Neutrophil (primary cell): ENCODE measurements at regions not wholly inside any gene's neighbourhood (a gene's known extent, or its start where the extent isn't known, plus 50 kb on each side); places are given as distances from the start of the nearest gene placed in this dataset.

Source experiments
- H3K27ac ChIP-seq: fragments of 200-600 bp; sonication (generic); 2 replicates; pipeline ENCODE4 v1.5.1; 2016; ENCODE audit warnings: mild to moderate bottlenecking, moderate library complexity
- H3K27me3 ChIP-seq: fragments of 200-600 bp; sonication (generic); 2 replicates; pipeline ENCODE4 v1.6.0; 2016; ENCODE audit warnings: mild to moderate bottlenecking
- H3K36me3 ChIP-seq: fragments of 200-600 bp; sonication (generic); 2 replicates; pipeline ENCODE4 v1.5.1; 2017
- H3K4me1 ChIP-seq, 2 experiments: fragments of 200-600 bp in 1 of 2; sonication (generic) in 1 of 2; 1 replicate in 1 of 2; 2 replicates in 1 of 2; pipeline versions ENCODE4 v1.5.1 to v1.6.1; 2013 to 2016; ENCODE audit warnings: low read depth in 1 of 2, low read length in 1 of 2, mild to moderate bottlenecking in 1 of 2, moderate library complexity in 1 of 2; ENCODE audit not compliant: control insufficient read depth in 1 of 2, insufficient read depth in 1 of 2
- H3K4me3 ChIP-seq, 2 experiments: fragments of 200-600 bp in 1 of 2; sonication (generic) in 1 of 2; 1 replicate in 1 of 2; 2 replicates in 1 of 2; pipeline ENCODE4 v1.5.1; 2013 to 2016; ENCODE audit warnings: low read depth in 1 of 2, low read length in 1 of 2, mild to moderate bottlenecking in 1 of 2, moderate library complexity in 1 of 2
- H3K9me3 ChIP-seq: fragments of 200-600 bp; sonication (generic); 2 replicates; pipeline ENCODE4 v1.5.1; 2016
- CTCF ChIP-seq: fragments of 200-600 bp; sonication (generic); IDR thresholded peaks from 2 replicates; pipeline ENCODE4 v1.5.1; 2016; ENCODE audit warnings: antibody characterized with exemption

GRCh38 chr22:22798716-22799115 is 88.9 kb upstream of the IGLL5 start:
- H3K36me3 ChIP-seq: no peaks in the 10 kb centered on the region
- no peaks in the 10 kb centered on the region for H3K27me3 ChIP-seq
- no peaks in the 10 kb centered on the region for H3K9me3 ChIP-seq
- TF ChIP-seq CTCF: no peak
- H3K4me1 ChIP-seq: no peaks in the 10 kb centered on the region
- H3K4me3 ChIP-seq: no peak overlapping the region
- no peak overlapping the region for H3K27ac ChIP-seq

- no peak overlapping the region for H3K27ac ChIP-seq
- no peaks in the 10 kb centered on the region for H3K36me3 ChIP-seq
- H3K27me3 ChIP-seq: no peaks in the 10 kb centered on the region
- no peaks in the 10 kb centered on the region for H3K4me1 ChIP-seq
- H3K9me3 ChIP-seq: no peaks in the 10 kb centered on the region
- no peak overlapping the region for H3K4me3 ChIP-seq
- no peak for TF ChIP-seq CTCF
These were observed 88.1 kb upstream of the IGLL5 start for GRCh38 chr22:22799561-22799960.

GRCh38 chr22:22800716-22801115 is 86.9 kb upstream of the IGLL5 start:
- TF ChIP-seq CTCF: no peak
- no peaks in the 10 kb centered on the region for H3K27me3 ChIP-seq
- no peak overlapping the region for H3K27ac ChIP-seq
- H3K4me3 ChIP-seq: no peak overlapping the region
- H3K9me3 ChIP-seq: no peaks in the 10 kb centered on the region
- no peaks in the 10 kb centered on the region for H3K36me3 ChIP-seq
- no peaks in the 10 kb centered on the region for H3K4me1 ChIP-seq

- Histone ChIP-seq H3K27me3 (no peaks in the 10 kb centered on the region), H3K4me3 (no peak overlapping the region), H3K36me3 (no peaks in the 10 kb centered on the region), H3K27ac (no peak overlapping the region), H3K4me1 (no peaks in the 10 kb centered on the region), H3K9me3 (no peaks in the 10 kb centered on the region)
- no peak for TF ChIP-seq CTCF
These were observed 85.2 kb upstream of the IGLL5 start for GRCh38 chr22:22802339-22802970.

- H3K4me1 ChIP-seq: no peaks in the 10 kb centered on the region
- no peaks in the 10 kb centered on the region for H3K36me3 ChIP-seq
- TF ChIP-seq CTCF: no peak
- no peak overlapping the region for H3K4me3 ChIP-seq
- no peaks in the 10 kb centered on the region for H3K27me3 ChIP-seq
- H3K27ac ChIP-seq: no peak overlapping the region
- no peaks in the 10 kb centered on the region for H3K9me3 ChIP-seq
These were observed 84.2 kb upstream of the IGLL5 start for GRCh38 chr22:22803285-22803853.
